AG04449 (cell line): ENCODE measurements at regions not wholly inside any gene's neighbourhood (a gene's known extent, or its start where the extent isn't known, plus 50 kb on each side); places are given as distances from the start of the nearest gene placed in this dataset.

Experiments used
- CTCF ChIA-PET: fragments of 350-600 bp; formaldehyde crosslinking; extraction: SDS; loops from one replicate; lab custom pipeline; 2021; ENCODE audit warnings: antibody characterized with exemption; lab: Yijun Ruan, JAX
- POLR2A ChIA-PET: fragments of 400-600, 350-600 bp; formaldehyde crosslinking; extraction: SDS; loops from one replicate; lab custom pipeline; 2020; ENCODE audit warnings: antibody characterized with exemption, inconsistent platforms; lab: Yijun Ruan, JAX
- DNase-seq: peaks from one replicate; pipeline ENCODE4 v3.0.0-alpha.2; 2010; ENCODE audit warnings: low read depth, low spot score
- H3K4me3 ChIP-seq: 2 replicates; pipeline ENCODE4 v1.5.1; 2011; ENCODE audit warnings: low read depth, mild to moderate bottlenecking, control low read depth, low read length
- CTCF ChIP-seq: IDR thresholded peaks from one replicate; pipeline ENCODE4 v1.5.1; 2011; ENCODE audit warnings: mild to moderate bottlenecking, moderate library complexity, low read length, control low read depth, inconsistent platforms; ENCODE audit not compliant: insufficient read depth; ENCODE audit errors: missing control alignments

GRCh38 chr12:107518868-107519267 lies 166.7 kb upstream of the PWP1 start:
- POLR2A ChIA-PET, result no interaction called here
- H3K4me3 ChIP-seq, result no peak overlapping the region
- DNase-seq, result no peak
- CTCF ChIA-PET, result no interaction called here
- no peak for TF ChIP-seq CTCF

GRCh38 chr12:107519906-107520859 lies 165.4 kb upstream of the PWP1 start:
- CTCF ChIA-PET, result no interaction called here
- POLR2A ChIA-PET, result no interaction called here
- TF ChIP-seq CTCF, result no peak
- no peak for DNase-seq
- H3K4me3 ChIP-seq, result no peak overlapping the region

- no peak for TF ChIP-seq CTCF
- POLR2A ChIA-PET, result no interaction called here
Measured at GRCh38 chr12:107521826-107522355, 163.7 kb upstream of the PWP1 start.

GRCh38 chr12:107522692-107523477 lies 162.7 kb upstream of the PWP1 start:
- ChIA-PET CTCF (interaction anchor here (1.2 kb wide), 1 partner anchor 369 kb away, joined by 3 read pairs; no protein-coding TSS in a partner anchor), POLR2A (no interaction called here)
- DNase-seq, result no peak
- H3K4me3 ChIP-seq, result no peak overlapping the region
- TF ChIP-seq CTCF, result no peak

More at GRCh38 chr12:107521826-107522355, 163.7 kb upstream of the PWP1 start:
- CTCF ChIA-PET, result no interaction called here
- no peak overlapping the region for H3K4me3 ChIP-seq
- DNase-seq, result no peak

- no peak for DNase-seq
Measured at GRCh38 chr12:107523775-107524535, 161.6 kb upstream of the PWP1 start.

More at GRCh38 chr12:107523775-107524535, 161.6 kb upstream of the PWP1 start:
- no peak for TF ChIP-seq CTCF
- ChIA-PET POLR2A (no interaction called here), CTCF (no interaction called here)
- H3K4me3 ChIP-seq, result no peak overlapping the region
